Muscle of leg (tissue), 3 donors: ENCODE measurements at regions not wholly inside any gene's neighbourhood (a gene's known extent, or its start where the extent isn't known, plus 50 kb on each side); places are given as distances from the start of the nearest gene placed in this dataset.

Experiments used
- DNase-seq: peaks from one replicate; pipeline ENCODE4 v3.0.0; 2013
- H3K27ac ChIP-seq: one replicate; pipeline ENCODE4 v1.5.1; 2013; ENCODE audit warnings: mild to moderate bottlenecking, low read length, control low read depth
- H3K27me3 ChIP-seq: one replicate; pipeline ENCODE4 v1.6.1; 2013; ENCODE audit warnings: low read length; ENCODE audit not compliant: control insufficient read depth, insufficient read depth
- H3K36me3 ChIP-seq: one replicate; pipeline ENCODE4 v1.6.1; 2013; ENCODE audit warnings: low read length; ENCODE audit not compliant: control insufficient read depth, insufficient read depth
- H3K4me1 ChIP-seq: one replicate; pipeline ENCODE4 v1.6.1; 2013; ENCODE audit warnings: low read length; ENCODE audit not compliant: control insufficient read depth, insufficient read depth
- H3K4me3 ChIP-seq: one replicate; pipeline ENCODE4 v1.5.1; 2013; ENCODE audit warnings: low read length, control low read depth
- H3K9me3 ChIP-seq: replicated peaks from 2 replicates; pipeline ENCODE4 v1.6.1; 2013; ENCODE audit warnings: low read depth, low read length; ENCODE audit not compliant: control insufficient read depth
- WGBS: methylation state at CpG from one replicate; pipeline ENCODE4 v1.1.5; 2013; ENCODE audit warnings: missing lambda C conversion rate; ENCODE audit not compliant: insufficient coverage; 5-methylcytosine and 5-hydroxymethylcytosine counted together

DNA sequence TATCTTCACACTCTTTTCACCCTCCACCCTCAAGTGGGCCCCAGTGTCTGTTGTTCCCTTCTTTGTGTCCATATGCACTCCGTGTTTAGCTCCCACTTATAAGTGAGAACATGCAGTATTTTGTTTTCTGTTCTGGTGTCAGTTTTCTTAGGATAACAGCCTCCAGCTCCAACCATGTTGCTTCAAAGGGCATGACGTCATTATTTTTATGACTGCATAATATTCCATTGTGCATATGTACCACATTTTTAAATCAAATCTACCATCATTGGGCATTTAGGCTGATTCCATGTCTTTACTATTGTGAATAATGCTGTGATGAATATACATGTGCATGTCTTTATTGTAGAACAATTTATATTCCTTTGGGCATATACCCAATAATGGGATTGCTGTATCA is 140.3 kb downstream of the LYPLAL1 start:
- Histone ChIP-seq H3K27me3 (no peaks in the 10 kb centered on the region), H3K9me3 (peaks cover 4% of the 10 kb centered on the region), H3K4me3 (no peak overlapping the region), H3K27ac (no peak overlapping the region), H3K4me1 (no peaks in the 10 kb centered on the region), H3K36me3 (no peaks in the 10 kb centered on the region)
- no peak for DNase-seq
- WGBS = no CpG with 5 or more reads among the region's 2 CpGs

DNA sequence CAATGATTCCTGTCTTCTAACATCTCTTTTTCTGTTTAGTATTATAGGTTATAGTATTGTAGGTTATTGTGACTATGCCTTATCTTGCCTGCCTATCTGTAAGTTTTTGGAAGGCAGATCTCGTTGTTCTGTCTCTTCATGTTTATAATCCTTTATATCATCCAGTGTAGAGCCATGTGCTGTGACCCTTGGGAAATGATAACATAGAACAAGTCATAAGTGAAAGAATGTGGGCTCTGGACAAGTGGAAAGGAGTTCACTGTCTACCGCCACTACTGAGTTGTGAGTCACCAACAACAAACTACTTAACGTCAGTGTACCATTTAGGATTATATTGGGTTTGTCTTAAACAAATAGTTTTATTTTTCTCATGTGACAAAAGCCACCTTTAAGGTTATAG is 139.3 kb downstream of the LYPLAL1 start:
- Histone ChIP-seq H3K4me1 (no peaks in the 10 kb centered on the region), H3K36me3 (no peaks in the 10 kb centered on the region), H3K27me3 (no peaks in the 10 kb centered on the region), H3K4me3 (no peak overlapping the region), H3K27ac (no peak overlapping the region), H3K9me3 (peaks cover 9% of the 10 kb centered on the region)
- DNase-seq = no peak
- WGBS = no CpG with 5 or more reads among the region's 3 CpGs

DNA sequence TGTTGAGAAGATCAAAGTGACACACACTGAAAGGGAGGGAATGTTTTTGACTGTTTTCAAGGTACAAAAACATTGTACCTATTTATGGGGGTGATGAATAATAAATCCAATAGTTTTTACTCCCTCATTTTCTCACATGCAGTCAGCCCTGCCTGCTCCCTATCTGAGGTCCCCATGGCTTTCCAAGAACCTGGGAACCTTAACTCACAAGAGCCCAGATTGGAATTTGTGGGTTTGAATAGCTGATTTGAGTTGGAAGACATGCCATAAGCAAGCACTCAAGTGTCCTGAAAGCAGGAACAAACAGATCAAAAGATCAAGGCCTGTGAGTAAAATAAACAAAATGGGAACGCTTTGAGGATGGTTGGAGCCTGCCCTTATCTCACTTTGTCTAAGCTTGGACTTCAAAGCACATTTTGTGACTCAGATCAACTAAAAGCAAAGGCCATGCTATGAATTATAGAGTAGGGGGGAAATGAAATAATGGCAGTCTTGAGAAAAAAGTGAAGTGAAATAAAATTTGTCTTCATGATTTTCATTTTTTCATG is 136.6 kb downstream of the LYPLAL1 start:
- 0% methylated on average over 1 of the region's 1 CpG for WGBS

DNA sequence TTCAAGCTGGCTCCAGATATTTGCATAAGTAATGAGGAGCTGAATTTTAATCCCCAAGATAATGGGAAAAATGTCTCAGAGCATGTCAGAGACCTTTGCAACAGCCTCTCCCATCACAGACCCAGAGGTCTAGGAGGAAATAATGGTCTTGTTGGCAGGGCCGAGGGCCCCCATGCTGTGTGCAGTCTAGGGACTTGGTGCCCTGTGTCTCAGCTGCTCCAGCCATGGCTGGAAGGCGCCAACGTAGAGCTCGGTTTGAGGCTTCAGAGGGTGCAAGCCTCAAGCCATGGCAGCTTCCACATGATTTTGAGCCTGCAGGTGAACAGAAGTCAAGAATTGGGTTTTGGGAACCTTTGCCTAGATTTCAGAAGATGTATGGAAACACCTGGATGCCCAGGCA is 134.7 kb downstream of the LYPLAL1 start:
- 96% methylated on average over 4 of the region's 4 CpGs for WGBS
- H3K4me3 ChIP-seq = no peak overlapping the region
- peaks cover 6% of the 10 kb centered on the region for H3K9me3 ChIP-seq
- no peaks in the 10 kb centered on the region for H3K27me3 ChIP-seq
- H3K4me1 ChIP-seq = no peaks in the 10 kb centered on the region
- H3K36me3 ChIP-seq = no peaks in the 10 kb centered on the region
- no peak overlapping the region for H3K27ac ChIP-seq
- no peak for DNase-seq

More for the DNA sequence above, 136.6 kb downstream of the LYPLAL1 start:
- Histone ChIP-seq H3K4me1 (no peaks in the 10 kb centered on the region), H3K4me3 (no peak overlapping the region), H3K27ac (no peak overlapping the region), H3K36me3 (no peaks in the 10 kb centered on the region), H3K9me3 (peaks cover 7% of the 10 kb centered on the region), H3K27me3 (no peaks in the 10 kb centered on the region)
- DNase-seq = no peak

DNA sequence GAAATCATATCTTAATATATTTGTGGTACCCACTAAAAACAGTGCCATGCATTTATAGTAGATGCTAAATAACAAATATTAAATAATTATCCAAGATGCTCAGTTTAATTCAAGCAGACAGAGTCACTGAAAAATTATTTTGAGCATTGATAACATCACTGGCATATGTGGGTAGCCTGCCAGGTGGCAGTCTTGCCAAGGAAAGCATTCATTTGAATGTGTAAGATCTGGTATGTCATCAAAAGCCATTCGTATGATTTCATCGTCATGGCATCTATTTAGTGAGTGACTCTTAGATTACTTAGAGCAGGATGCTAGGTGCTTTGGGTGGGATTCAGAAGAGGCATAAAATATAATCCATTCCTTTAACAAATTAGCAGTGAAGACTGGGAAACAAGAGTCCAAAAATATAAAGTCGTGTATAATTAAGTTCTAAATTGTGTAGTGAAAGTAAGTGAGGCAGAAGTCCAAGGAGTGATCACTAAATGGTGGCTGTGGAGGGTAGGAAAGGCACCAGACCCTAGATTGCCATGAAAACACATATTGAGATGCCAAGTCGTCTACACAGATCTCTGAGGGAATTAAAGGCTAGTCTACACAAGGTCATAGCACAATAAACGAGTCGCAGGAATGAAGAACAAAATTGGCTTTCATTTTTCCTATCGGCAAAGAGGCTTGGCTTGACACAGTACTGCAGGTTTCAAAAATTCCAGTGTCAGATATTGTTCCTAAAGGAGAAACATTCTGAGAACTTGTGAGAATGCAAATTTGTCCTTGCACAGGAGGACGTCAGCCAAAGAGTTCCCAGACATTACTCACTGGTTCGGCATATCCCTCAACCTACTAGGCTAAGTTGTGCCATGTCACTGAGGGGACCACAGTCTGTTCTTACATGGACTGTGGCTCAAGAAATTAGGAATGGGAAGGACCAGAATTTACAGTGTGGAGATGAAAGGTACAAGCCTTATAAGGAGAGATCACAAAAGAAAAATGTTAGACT is 130.8 kb downstream of the LYPLAL1 start:
- Histone ChIP-seq H3K36me3 (no peaks in the 10 kb centered on the region), H3K9me3 (peaks cover 6% of the 10 kb centered on the region), H3K27me3 (no peaks in the 10 kb centered on the region), H3K27ac (no peak overlapping the region), H3K4me3 (no peak overlapping the region), H3K4me1 (no peaks in the 10 kb centered on the region)
- peak; percentile 46 for DNase-seq
- WGBS = 64% methylated on average over 8 of the region's 9 CpGs

DNA sequence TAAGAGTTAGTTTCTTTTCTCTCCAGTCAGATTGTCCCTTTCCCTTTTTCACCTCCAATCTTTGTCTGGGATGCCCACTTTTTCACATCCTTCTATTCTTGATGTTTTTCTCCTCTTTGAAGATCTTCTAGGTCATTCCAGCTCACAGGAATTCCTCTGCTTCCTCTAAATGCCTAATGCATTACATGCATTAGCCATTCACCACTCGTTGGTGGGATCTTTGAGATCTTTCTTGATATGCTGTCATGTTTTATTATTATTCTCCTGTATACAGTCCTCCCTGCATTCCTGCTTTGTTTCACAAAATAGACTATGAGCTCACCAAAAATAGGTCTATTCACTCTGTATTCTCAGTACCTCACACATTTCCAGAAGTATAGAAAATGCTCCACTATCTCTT is 129.0 kb downstream of the LYPLAL1 start:
- H3K9me3 ChIP-seq = no peaks in the 10 kb centered on the region
- no CpG with 5 or more reads among the region's 1 CpG for WGBS
- no peaks in the 10 kb centered on the region for H3K27me3 ChIP-seq
- H3K4me1 ChIP-seq = peaks cover 4% of the 10 kb centered on the region
- no peak for DNase-seq
- no peaks in the 10 kb centered on the region for H3K36me3 ChIP-seq
- no peak overlapping the region for H3K4me3 ChIP-seq
- no peak overlapping the region for H3K27ac ChIP-seq

DNA sequence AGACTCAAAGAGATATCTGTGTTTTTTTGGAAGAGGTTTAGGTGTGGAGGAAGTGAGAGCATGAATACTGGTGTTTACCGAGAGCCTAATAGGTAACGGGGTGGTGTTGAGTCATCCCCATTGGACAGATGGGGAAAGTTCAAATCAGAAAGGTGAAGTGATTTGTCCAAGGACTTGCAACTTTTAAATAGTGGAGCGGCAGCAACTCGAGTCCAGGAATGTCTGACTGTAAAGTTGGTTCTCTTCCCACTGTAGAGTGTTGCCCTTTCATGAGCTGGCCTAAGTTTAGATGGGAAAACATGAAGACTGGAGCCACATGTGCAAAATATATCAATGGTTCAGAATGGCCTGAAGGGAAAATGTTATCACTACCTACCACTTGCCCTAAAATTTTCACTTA is 125.7 kb downstream of the LYPLAL1 start:
- Histone ChIP-seq H3K27ac (peak overlapping the region; percentile 77), H3K27me3 (no peaks in the 10 kb centered on the region), H3K4me3 (no peak overlapping the region), H3K4me1 (peaks cover 4% of the 10 kb centered on the region), H3K36me3 (no peaks in the 10 kb centered on the region), H3K9me3 (no peaks in the 10 kb centered on the region)
- peak; percentile 83 for DNase-seq
- WGBS = 70% methylated on average over 2 of the region's 4 CpGs

DNA sequence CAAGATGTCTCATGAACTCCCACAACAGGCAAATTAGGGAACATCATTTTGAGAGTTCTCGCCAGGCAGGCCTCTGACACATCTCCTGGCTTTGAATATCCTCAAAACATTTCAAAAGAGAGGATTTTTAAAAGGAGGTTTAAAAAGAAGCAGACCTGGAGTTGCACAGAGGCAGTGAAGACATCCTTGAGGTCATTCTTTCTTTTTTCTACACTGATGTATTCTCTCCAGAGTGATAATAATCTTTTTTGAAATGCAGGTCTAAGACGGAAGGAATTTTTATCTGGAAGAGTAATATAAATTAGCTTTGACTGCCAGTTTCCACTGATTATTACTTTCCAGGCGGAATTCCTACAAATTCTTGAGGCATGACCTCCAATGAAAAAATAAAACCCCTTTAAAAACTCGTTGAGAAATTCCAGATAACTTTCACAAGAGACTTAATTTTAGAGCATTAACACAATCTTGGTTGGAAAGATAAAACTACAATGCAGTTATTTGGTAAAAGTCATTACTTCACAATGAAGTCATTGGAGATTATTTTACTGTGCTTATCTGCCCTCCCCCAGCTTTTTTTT is 125.0 kb downstream of the LYPLAL1 start:
- peak; percentile 95 for DNase-seq
- Histone ChIP-seq H3K4me3 (no peak overlapping the region), H3K27me3 (no peaks in the 10 kb centered on the region), H3K36me3 (no peaks in the 10 kb centered on the region), H3K4me1 (peaks cover 4% of the 10 kb centered on the region), H3K27ac (peak overlapping the region; percentile 94), H3K9me3 (no peaks in the 10 kb centered on the region)
- WGBS = no CpG with 5 or more reads among the region's 4 CpGs

DNA sequence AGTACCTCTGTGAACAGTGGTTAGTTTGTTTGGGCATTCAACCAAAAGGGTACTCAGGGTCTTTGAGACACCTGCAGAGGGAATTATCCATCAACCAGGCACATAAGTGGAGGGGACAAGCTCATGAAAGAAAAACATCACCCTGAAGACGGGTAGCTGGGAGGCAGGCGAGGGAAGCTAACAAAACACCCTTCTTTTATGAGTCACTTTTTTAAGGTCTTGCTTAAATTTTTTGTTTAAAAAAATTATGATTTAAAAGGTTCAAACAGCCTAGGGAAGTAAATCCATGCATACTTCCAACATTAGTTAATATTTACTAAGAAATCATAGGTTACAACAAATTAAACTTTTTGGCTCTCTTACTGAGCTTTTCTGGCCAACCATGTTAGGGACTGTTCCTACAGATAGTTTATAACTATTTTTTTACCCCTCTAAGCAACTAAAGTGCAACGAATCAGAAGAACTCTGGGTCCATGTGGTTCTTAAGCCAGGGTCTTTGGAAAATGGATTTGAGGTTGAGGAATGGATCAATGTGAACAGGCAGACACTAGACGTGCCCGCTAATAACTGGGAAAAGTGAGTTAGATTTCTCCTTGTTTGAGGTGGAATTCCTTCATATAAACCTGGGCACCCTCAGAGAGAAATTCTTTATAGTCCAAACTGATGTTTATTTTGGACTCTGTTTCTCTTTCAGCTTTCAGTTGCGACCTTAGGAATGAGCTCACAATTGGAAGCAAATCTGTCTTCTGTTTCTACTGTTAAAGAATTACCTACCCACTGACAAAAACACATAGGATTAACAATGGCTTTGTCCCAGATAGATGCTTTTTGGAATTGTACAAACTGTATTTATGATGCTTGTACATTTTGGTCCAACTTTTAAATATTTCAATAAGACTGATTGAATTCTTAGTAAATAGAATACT is 123.0 kb downstream of the LYPLAL1 start:
- peak; percentile 91 for DNase-seq
- peak overlapping the region; percentile 94 for H3K27ac ChIP-seq
- no peak overlapping the region for H3K4me3 ChIP-seq
- H3K9me3 ChIP-seq = no peaks in the 10 kb centered on the region
- H3K27me3 ChIP-seq = no peaks in the 10 kb centered on the region
- H3K4me1 ChIP-seq = peaks cover 4% of the 10 kb centered on the region
- no peaks in the 10 kb centered on the region for H3K36me3 ChIP-seq
- WGBS = no CpG with 5 or more reads among the region's 6 CpGs
